ENCODE measurements at regions not wholly inside any gene's neighbourhood (a gene's known extent, or its start where the extent isn't known, plus 50 kb on each side); places are given as distances from the start of the nearest gene placed in this dataset.

DNA sequence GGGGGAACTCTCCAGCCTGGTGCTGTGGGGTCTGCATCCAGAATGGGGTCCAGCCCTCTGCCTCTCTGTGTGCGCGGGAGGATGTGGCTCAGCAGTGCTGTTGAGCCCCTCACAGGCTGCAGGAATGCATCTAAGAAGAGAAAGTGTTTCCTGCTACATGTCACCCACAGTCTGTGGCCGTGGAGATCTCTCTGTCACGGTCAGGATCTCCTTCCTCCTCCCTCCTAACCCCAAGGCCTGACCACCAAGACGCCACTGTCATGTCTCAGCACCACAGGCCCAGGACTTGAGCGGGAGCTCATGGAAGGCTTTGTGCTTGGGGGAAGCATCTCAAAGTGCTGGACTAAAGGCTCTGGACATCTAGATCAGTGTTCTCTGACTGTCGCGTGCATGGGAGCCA, 90.1 kb downstream of the SREK1 start:
- no peak overlapping the region for H3K4me3 ChIP-seq (ENCODE audit: low read depth, low read length)
- H3K36me3 ChIP-seq (ENCODE audit: control insufficient read depth in 2 of 2, insufficient read depth in 1 of 2, low read length in 2 of 2) = no peaks in the 10 kb centered on the region
- TF ChIP-seq ZNF747 (tag by site-specific recombination; IDR thresholded peaks at IDR 0.05) = no peak
- H3K27ac ChIP-seq (ENCODE audit: extremely low read depth, low read depth, low read length) = no peak overlapping the region
- ChIA-PET POLR2A (no interaction called here), CTCF (interaction anchor here (0.6 kb wide), 1 partner anchor 525 kb away, joined by 4 read pairs; no protein-coding TSS in a partner anchor)
- no peaks in the 10 kb centered on the region for H3K9me3 ChIP-seq (ENCODE audit: control insufficient read depth, insufficient read depth, low read depth, low read length)
- H3K4me1 ChIP-seq (ENCODE audit: control insufficient read depth, insufficient read depth, low read length) = no peaks in the 10 kb centered on the region

DNA sequence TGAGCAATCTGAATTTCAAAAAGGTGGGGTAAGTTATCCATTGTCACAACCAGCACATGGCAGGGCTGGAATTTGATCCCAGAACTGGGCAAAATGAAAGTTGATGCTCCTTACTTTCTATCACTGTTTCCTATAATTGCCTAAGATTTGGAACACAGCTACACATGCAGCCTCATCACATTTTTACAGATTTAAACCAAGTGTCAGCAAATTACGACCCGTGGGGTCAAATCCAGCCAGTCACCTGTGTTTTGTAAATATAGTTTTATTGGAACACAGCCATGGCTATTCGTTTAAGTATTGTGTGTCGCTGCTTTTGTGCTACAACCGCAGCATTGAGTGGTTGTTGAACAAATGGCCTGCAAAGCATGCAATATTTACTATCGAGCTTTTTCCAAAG, 94.3 kb downstream of the SREK1 start:
- no peak overlapping the region for H3K27ac ChIP-seq (ENCODE audit: extremely low read depth, low read depth, low read length)
- no peaks in the 10 kb centered on the region for H3K9me3 ChIP-seq (ENCODE audit: control insufficient read depth, insufficient read depth, low read depth, low read length)
- no peak overlapping the region for H3K4me3 ChIP-seq (ENCODE audit: low read depth, low read length)
- POLR2A ChIA-PET = no interaction called here
- H3K4me1 ChIP-seq (ENCODE audit: control insufficient read depth, insufficient read depth, low read length) = no peaks in the 10 kb centered on the region
- TF ChIP-seq ZNF23 (tag by site-specific recombination; IDR thresholded peaks at IDR 0.05; ENCODE audit: borderline replicate concordance) (no peak), BCL11A (tag by site-specific recombination; IDR thresholded peaks at IDR 0.05; ENCODE audit: low read depth) (no peak), ZXDB (tag by site-specific recombination; IDR thresholded peaks at IDR 0.05) (no peak), SCRT2 (tag by site-specific recombination; IDR thresholded peaks at IDR 0.05) (no peak), ZNF707 (tag by site-specific recombination; IDR thresholded peaks at IDR 0.05) (no peak), KLF10 (tag by site-specific recombination; IDR thresholded peaks at IDR 0.05) (no peak)
- TF ChIP-seq, protein P1, sequence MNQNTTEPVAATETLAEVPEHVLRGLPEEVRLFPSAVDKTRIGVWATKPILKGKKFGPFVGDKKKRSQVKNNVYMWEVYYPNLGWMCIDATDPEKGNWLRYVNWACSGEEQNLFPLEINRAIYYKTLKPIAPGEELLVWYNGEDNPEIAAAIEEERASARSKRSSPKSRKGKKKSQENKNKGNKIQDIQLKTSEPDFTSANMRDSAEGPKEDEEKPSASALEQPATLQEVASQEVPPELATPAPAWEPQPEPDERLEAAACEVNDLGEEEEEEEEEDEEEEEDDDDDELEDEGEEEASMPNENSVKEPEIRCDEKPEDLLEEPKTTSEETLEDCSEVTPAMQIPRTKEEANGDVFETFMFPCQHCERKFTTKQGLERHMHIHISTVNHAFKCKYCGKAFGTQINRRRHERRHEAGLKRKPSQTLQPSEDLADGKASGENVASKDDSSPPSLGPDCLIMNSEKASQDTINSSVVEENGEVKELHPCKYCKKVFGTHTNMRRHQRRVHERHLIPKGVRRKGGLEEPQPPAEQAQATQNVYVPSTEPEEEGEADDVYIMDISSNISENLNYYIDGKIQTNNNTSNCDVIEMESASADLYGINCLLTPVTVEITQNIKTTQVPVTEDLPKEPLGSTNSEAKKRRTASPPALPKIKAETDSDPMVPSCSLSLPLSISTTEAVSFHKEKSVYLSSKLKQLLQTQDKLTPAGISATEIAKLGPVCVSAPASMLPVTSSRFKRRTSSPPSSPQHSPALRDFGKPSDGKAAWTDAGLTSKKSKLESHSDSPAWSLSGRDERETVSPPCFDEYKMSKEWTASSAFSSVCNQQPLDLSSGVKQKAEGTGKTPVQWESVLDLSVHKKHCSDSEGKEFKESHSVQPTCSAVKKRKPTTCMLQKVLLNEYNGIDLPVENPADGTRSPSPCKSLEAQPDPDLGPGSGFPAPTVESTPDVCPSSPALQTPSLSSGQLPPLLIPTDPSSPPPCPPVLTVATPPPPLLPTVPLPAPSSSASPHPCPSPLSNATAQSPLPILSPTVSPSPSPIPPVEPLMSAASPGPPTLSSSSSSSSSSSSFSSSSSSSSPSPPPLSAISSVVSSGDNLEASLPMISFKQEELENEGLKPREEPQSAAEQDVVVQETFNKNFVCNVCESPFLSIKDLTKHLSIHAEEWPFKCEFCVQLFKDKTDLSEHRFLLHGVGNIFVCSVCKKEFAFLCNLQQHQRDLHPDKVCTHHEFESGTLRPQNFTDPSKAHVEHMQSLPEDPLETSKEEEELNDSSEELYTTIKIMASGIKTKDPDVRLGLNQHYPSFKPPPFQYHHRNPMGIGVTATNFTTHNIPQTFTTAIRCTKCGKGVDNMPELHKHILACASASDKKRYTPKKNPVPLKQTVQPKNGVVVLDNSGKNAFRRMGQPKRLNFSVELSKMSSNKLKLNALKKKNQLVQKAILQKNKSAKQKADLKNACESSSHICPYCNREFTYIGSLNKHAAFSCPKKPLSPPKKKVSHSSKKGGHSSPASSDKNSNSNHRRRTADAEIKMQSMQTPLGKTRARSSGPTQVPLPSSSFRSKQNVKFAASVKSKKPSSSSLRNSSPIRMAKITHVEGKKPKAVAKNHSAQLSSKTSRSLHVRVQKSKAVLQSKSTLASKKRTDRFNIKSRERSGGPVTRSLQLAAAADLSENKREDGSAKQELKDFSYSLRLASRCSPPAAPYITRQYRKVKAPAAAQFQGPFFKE (tag by site-specific recombination; IDR thresholded peaks at IDR 0.05; ENCODE audit: borderline replicate concordance) = no peak
- CTCF ChIA-PET = interaction anchor here (0.7 to 1.3 kb wide), 6 partner anchors 10 to 69 kb away, joined by 3 to 6 read pairs (median 4); no protein-coding TSS in a partner anchor
- no peaks in the 10 kb centered on the region for H3K36me3 ChIP-seq (ENCODE audit: control insufficient read depth in 2 of 2, insufficient read depth in 1 of 2, low read length in 2 of 2)

DNA sequence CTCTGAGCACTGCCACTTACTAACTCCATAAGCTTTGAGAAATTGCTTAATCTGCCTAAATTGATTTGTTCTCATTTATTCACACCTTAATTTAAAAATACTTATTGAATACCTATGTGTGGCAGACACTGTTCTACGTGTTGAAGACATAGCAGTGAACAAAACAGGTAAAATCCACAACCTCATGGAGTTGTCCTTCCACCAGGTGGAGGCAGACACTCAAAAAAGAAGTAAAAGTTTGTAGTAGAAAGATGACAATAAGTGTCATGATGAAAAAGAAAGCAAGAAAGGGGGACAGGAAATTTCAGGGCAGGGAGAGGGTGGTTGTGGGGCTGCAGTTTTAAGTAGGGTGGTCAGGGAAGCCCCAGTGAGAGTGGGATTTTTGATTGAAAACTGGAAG, 94.9 kb downstream of the SREK1 start:
- POLR2A ChIA-PET = no interaction called here

More for the DNA sequence above, 94.9 kb downstream of the SREK1 start:
- Histone ChIP-seq H3K4me3 (ENCODE audit: low read depth, low read length) (no peak overlapping the region), H3K36me3 (ENCODE audit: control insufficient read depth in 2 of 2, insufficient read depth in 1 of 2, low read length in 2 of 2) (no peaks in the 10 kb centered on the region), H3K27ac (ENCODE audit: extremely low read depth, low read depth, low read length) (no peak overlapping the region), H3K9me3 (ENCODE audit: control insufficient read depth, insufficient read depth, low read depth, low read length) (no peaks in the 10 kb centered on the region), H3K4me1 (ENCODE audit: control insufficient read depth, insufficient read depth, low read length) (no peaks in the 10 kb centered on the region)
- CTCF ChIA-PET = interaction anchor here (0.7 to 1.3 kb wide), 6 partner anchors 11 to 69 kb away, joined by 3 to 6 read pairs (median 4); no protein-coding TSS in a partner anchor
- TF ChIP-seq, protein P2, sequence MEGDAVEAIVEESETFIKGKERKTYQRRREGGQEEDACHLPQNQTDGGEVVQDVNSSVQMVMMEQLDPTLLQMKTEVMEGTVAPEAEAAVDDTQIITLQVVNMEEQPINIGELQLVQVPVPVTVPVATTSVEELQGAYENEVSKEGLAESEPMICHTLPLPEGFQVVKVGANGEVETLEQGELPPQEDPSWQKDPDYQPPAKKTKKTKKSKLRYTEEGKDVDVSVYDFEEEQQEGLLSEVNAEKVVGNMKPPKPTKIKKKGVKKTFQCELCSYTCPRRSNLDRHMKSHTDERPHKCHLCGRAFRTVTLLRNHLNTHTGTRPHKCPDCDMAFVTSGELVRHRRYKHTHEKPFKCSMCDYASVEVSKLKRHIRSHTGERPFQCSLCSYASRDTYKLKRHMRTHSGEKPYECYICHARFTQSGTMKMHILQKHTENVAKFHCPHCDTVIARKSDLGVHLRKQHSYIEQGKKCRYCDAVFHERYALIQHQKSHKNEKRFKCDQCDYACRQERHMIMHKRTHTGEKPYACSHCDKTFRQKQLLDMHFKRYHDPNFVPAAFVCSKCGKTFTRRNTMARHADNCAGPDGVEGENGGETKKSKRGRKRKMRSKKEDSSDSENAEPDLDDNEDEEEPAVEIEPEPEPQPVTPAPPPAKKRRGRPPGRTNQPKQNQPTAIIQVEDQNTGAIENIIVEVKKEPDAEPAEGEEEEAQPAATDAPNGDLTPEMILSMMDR (tag by site-specific recombination; IDR thresholded peaks at IDR 0.05) = peak; percentile 60
- TF ChIP-seq PRDM1 (tag by site-specific recombination; IDR thresholded peaks at IDR 0.05) (peak; percentile 45; the same call in 1 of the 2 replicates), ZNF654 (tag by site-specific recombination; IDR thresholded peaks at IDR 0.05; ENCODE audit: low read depth) (peak; percentile 48), ZNF777 (tag by site-specific recombination; IDR thresholded peaks at IDR 0.05; ENCODE audit: borderline replicate concordance) (no peak)
